ENCODE measurements at regions not wholly inside any gene's neighbourhood (a gene's known extent, or its start where the extent isn't known, plus 50 kb on each side); places are given as distances from the start of the nearest gene placed in this dataset.

- Mint-ChIP-seq H3K9me3 (peaks cover 3% of the 10 kb centered on the region; the same call in 1 of the 2 replicates), H3K4me3 (no peak overlapping the region), H3K36me3 (no peaks in the 10 kb centered on the region), H3K4me1 (0 out of 2 replicates have a peak, but pooled peaks cover 4% of the 10 kb centered on the region), H3K27me3 (ENCODE audit: low read depth) (no peaks in the 10 kb centered on the region), H3K27ac (no peak overlapping the region)
- ChIA-PET CTCF (interaction anchor here (0.6 to 1.6 kb wide), 2 partner anchors 17 to 29 kb away, joined by 3 read pairs; no protein-coding TSS in a partner anchor), POLR2A (no interaction called here)
- no peak for DNase-seq (ENCODE audit: low spot score)
- TF ChIP-seq PRRX2 (CRISPR knock-in tag; IDR thresholded peaks at IDR 0.05) (no peak), GABPB1 (CRISPR knock-in tag; IDR thresholded peaks at IDR 0.05) (no peak), STAT6 (CRISPR knock-in tag; conservative IDR thresholded peaks at IDR 0.05; ENCODE audit: low read depth) (no peak)
- no peak for ATAC-seq
These were observed 282.9 kb downstream of the C16orf95 start for GRCh38 chr16:87034317-87034716.

- no peak for TF ChIP-seq ZNF219 (CRISPR knock-in tag; IDR thresholded peaks at IDR 0.05; ENCODE audit: borderline replicate concordance)
- TF ChIP-seq CREM (CRISPR knock-in tag; IDR thresholded peaks at IDR 0.05), result no peak
- TF ChIP-seq ZNF138 (CRISPR knock-in tag; conservative IDR thresholded peaks at IDR 0.05), result no peak
- no peak for TF ChIP-seq KAT7 (CRISPR knock-in tag; IDR thresholded peaks at IDR 0.05; ENCODE audit: borderline replicate concordance)
- TF ChIP-seq PREB (CRISPR knock-in tag; IDR thresholded peaks at IDR 0.05; ENCODE audit: borderline replicate concordance), result no peak
- no peak for TF ChIP-seq NR3C1 (CRISPR knock-in tag; conservative IDR thresholded peaks at IDR 0.05; ENCODE audit: low read depth)
- no peak for TF ChIP-seq GTF2I (CRISPR knock-in tag; conservative IDR thresholded peaks at IDR 0.05)
- no peak for TF ChIP-seq ESRRA (CRISPR knock-in tag; IDR thresholded peaks at IDR 0.05; ENCODE audit: borderline replicate concordance)
- no peak for TF ChIP-seq AR (CRISPR knock-in tag; IDR thresholded peaks at IDR 0.05)
- TF ChIP-seq NFYB (CRISPR knock-in tag; conservative IDR thresholded peaks at IDR 0.05; ENCODE audit: low read depth), result no peak
- TF ChIP-seq IRF1 (CRISPR knock-in tag; IDR thresholded peaks at IDR 0.05), result no peak
- TF ChIP-seq RELA (CRISPR knock-in tag; IDR thresholded peaks at IDR 0.05; ENCODE audit: borderline replicate concordance), result no peak
- TF ChIP-seq MXD4 (CRISPR knock-in tag; IDR thresholded peaks at IDR 0.05; ENCODE audit: borderline replicate concordance), result no peak
- TF ChIP-seq E2F4 (CRISPR knock-in tag; IDR thresholded peaks at IDR 0.05; ENCODE audit: borderline replicate concordance, low read depth), result no peak
- no peak for TF ChIP-seq FOXK1 (CRISPR knock-in tag; IDR thresholded peaks at IDR 0.05)
- TF ChIP-seq ZSCAN18 (CRISPR knock-in tag; IDR thresholded peaks at IDR 0.05), result no peak
- no peak for TF ChIP-seq ZNF121 (CRISPR knock-in tag; IDR thresholded peaks at IDR 0.05)
- no peak for TF ChIP-seq ZNF671 (CRISPR knock-in tag; IDR thresholded peaks at IDR 0.05)
- no peak for TF ChIP-seq USF2 (CRISPR knock-in tag; IDR thresholded peaks at IDR 0.05)
- H3K4me3 Mint-ChIP-seq, result no peak overlapping the region
- no peak for DNase-seq (ENCODE audit: low spot score)
- ChIA-PET POLR2A (no interaction called here), CTCF (interaction anchor here (0.6 to 1.6 kb wide), 2 partner anchors 17 to 28 kb away, joined by 3 read pairs; no protein-coding TSS in a partner anchor)
- H3K36me3 Mint-ChIP-seq, result no peaks in the 10 kb centered on the region
- H3K4me1 Mint-ChIP-seq, result 0 out of 2 replicates have a peak, but pooled peaks cover 4% of the 10 kb centered on the region
- H3K27me3 Mint-ChIP-seq (ENCODE audit: low read depth), result no peaks in the 10 kb centered on the region
- ATAC-seq, result no peak
- H3K9me3 Mint-ChIP-seq, result no peaks in the 10 kb centered on the region
- H3K27ac Mint-ChIP-seq, result no peak overlapping the region
These were observed 282.1 kb downstream of the C16orf95 start for GRCh38 chr16:87035053-87035452.
